DMS 273 (cell line): ENCODE measurements at regions not wholly inside any gene's neighbourhood (a gene's known extent, or its start where the extent isn't known, plus 50 kb on each side); places are given as distances from the start of the nearest gene placed in this dataset.
"Not testable (repeated sequence)": the region's sequence is repeated elsewhere in the genome, so short reads cannot be mapped to it uniquely, and the experiment has no call there.

ENCODE experiments used
- DNase-seq: peaks from one replicate; lab custom pipeline; 2025; ENCODE audit not compliant: unreplicated experiment; lab: John Stamatoyannopoulos, UW

GRCh38 chr9:87359264-87359663 lies 138.4 kb upstream of the DAPK1 start:
- DNase-seq, result no peak

GRCh38 chr9:87359958-87360601 lies 137.6 kb upstream of the DAPK1 start:
- DNase-seq, result no peak

GRCh38 chr9:87370049-87370685 lies 127.5 kb upstream of the DAPK1 start:
- DNase-seq, result no peak

- no peak for DNase-seq
Measured at GRCh38 chr9:87371795-87372355, 125.8 kb upstream of the DAPK1 start.

GRCh38 chr9:87372356-87372851 lies 125.3 kb upstream of the DAPK1 start:
- no peak for DNase-seq

GRCh38 chr9:87374023-87374919 lies 123.4 kb upstream of the DAPK1 start:
- not testable (repeated sequence) for DNase-seq

- peak; percentile 9 for DNase-seq
Measured at GRCh38 chr9:87375397-87376073, 122.1 kb upstream of the DAPK1 start.

GRCh38 chr9:87378676-87379075 lies 119.0 kb upstream of the DAPK1 start:
- DNase-seq, result no peak

- DNase-seq, result no peak
Measured at GRCh38 chr9:87379300-87379699, 118.4 kb upstream of the DAPK1 start.

- no peak for DNase-seq
Measured at GRCh38 chr9:87381050-87381711, 116.5 kb upstream of the DAPK1 start.

GRCh38 chr9:87381746-87382145 lies 115.9 kb upstream of the DAPK1 start:
- DNase-seq, result no peak

- DNase-seq, result no peak
Measured at GRCh38 chr9:87382900-87383299, 114.8 kb upstream of the DAPK1 start.

GRCh38 chr9:87383344-87384150 lies 114.1 kb upstream of the DAPK1 start:
- DNase-seq, result no peak

GRCh38 chr9:87386490-87387025 lies 111.1 kb upstream of the DAPK1 start:
- no peak for DNase-seq

GRCh38 chr9:87387351-87388011 lies 110.2 kb upstream of the DAPK1 start:
- no peak for DNase-seq

GRCh38 chr9:87388708-87389107 lies 109.0 kb upstream of the DAPK1 start:
- DNase-seq, result not testable (repeated sequence)

GRCh38 chr9:87389936-87390335 lies 107.7 kb upstream of the DAPK1 start:
- DNase-seq, result no peak

GRCh38 chr9:87390361-87390760 lies 107.3 kb upstream of the DAPK1 start:
- DNase-seq, result no peak

- no peak for DNase-seq
Measured at GRCh38 chr9:87392086-87392485, 105.6 kb upstream of the DAPK1 start.
